Spleen (tissue), 7 donors: ENCODE measurements at regions not wholly inside any gene's neighbourhood (a gene's known extent, or its start where the extent isn't known, plus 50 kb on each side); places are given as distances from the start of the nearest gene placed in this dataset.

ENCODE experiments used
- POLR2A ChIP-seq, 3 donors: fragments of 450-650 bp; IDR thresholded peaks; one replicate each; pipeline ENCODE4 v1.5.1; 2017; ENCODE audit warnings: antibody characterized with exemption in 3 of 3, mild to moderate bottlenecking in 1 of 3
- POLR2AphosphoS5 ChIP-seq, 3 donors: sonication (generic); formaldehyde crosslinking; IDR thresholded peaks; one replicate each; pipeline ENCODE4 v1.5.1; 2017; ENCODE audit warnings: antibody characterized with exemption in 3 of 3
- TF ChIP-seq, protein P1 (sequence below), 11 experiments: fragments of 200-600 bp in 7 of 11; fragments of 450-650 bp in 4 of 11; sonication (generic) in 4 of 11; IDR thresholded peaks in 8 of 11; conservative IDR thresholded peaks in 3 of 11; 1 replicate in 7 of 11; 2 replicates in 4 of 11; pipeline versions ENCODE4 v1.4.0 to v1.8.0; 2016 to 2021; ENCODE audit warnings: antibody characterized with exemption in 11 of 11, inconsistent platforms in 4 of 11, mild to moderate bottlenecking in 1 of 11
- donor health status: DM: no; HTN: no; CAD: no; lungs with moderate emphysema.
- donor health status: DM: no; HTN: no; CAD: no.
- donor health status: DM: no; HTN: no; CAD: no.

DNA sequence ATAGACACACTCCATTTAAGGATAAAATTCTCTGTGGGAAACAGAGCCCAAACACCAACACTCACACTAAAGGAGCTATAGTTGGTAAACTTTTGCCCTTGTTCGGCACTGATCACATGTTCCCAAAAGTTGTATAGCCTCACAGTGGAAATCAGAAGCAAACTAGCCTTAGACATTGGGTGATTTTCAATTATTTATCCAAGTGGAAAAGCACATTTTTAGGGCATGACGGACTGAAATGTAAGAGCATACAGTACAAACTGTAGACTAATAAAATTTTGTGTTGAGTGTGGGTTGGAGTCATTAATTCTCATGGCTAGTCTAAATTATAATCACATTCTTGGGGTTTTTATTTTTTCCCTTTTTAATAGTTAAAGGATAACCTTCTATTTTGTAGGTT lies 202.4 kb downstream of the MOXD1 start:
- TF ChIP-seq POLR2A (IDR thresholded peaks at IDR 0.05) (no peak), POLR2AphosphoS5 (IDR thresholded peaks at IDR 0.05) (no peak)
- TF ChIP-seq, protein P1, sequence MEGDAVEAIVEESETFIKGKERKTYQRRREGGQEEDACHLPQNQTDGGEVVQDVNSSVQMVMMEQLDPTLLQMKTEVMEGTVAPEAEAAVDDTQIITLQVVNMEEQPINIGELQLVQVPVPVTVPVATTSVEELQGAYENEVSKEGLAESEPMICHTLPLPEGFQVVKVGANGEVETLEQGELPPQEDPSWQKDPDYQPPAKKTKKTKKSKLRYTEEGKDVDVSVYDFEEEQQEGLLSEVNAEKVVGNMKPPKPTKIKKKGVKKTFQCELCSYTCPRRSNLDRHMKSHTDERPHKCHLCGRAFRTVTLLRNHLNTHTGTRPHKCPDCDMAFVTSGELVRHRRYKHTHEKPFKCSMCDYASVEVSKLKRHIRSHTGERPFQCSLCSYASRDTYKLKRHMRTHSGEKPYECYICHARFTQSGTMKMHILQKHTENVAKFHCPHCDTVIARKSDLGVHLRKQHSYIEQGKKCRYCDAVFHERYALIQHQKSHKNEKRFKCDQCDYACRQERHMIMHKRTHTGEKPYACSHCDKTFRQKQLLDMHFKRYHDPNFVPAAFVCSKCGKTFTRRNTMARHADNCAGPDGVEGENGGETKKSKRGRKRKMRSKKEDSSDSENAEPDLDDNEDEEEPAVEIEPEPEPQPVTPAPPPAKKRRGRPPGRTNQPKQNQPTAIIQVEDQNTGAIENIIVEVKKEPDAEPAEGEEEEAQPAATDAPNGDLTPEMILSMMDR (IDR thresholded peaks at IDR 0.05 in 8 of 11, conservative IDR thresholded peaks at IDR 0.05 in 3 of 11) = no peak
